ENCODE measurements at regions not wholly inside any gene's neighbourhood (a gene's known extent, or its start where the extent isn't known, plus 50 kb on each side); places are given as distances from the start of the nearest gene placed in this dataset.
A peak's percentile ranks its signal among the peaks of the same experiment; 100 is the strongest.

- DNase-seq (ENCODE audit: low read depth, low spot score), result peak; percentile 39
Observed at GRCh38 chr7:115087437-115087836, 165.5 kb downstream of the MDFIC start.

- no peak for DNase-seq (ENCODE audit: low read depth, low spot score)
Observed at GRCh38 chr7:115086146-115086841, 164.4 kb downstream of the MDFIC start.

GRCh38 chr7:115085421-115085820, 163.5 kb downstream of the MDFIC start:
- no peak for DNase-seq (ENCODE audit: low read depth, low spot score)

- no peak for DNase-seq (ENCODE audit: low read depth, low spot score)
Observed at GRCh38 chr7:115083935-115084334, 162.0 kb downstream of the MDFIC start.

GRCh38 chr7:115081772-115082171, 159.9 kb downstream of the MDFIC start:
- DNase-seq (ENCODE audit: low read depth, low spot score), result no peak

- no peak for DNase-seq (ENCODE audit: low read depth, low spot score)
Observed at GRCh38 chr7:115078851-115079250, 157.0 kb downstream of the MDFIC start.

- no peak for DNase-seq (ENCODE audit: low read depth, low spot score)
Observed at GRCh38 chr7:115078386-115078785, 156.5 kb downstream of the MDFIC start.

- DNase-seq (ENCODE audit: low read depth, low spot score), result no peak
Observed at GRCh38 chr7:115070311-115070710, 148.4 kb downstream of the MDFIC start.

Measured in brain pericyte (primary cell).